ELF-1 (cell line): ENCODE measurements at regions not wholly inside any gene's neighbourhood (a gene's known extent, or its start where the extent isn't known, plus 50 kb on each side); places are given as distances from the start of the nearest gene placed in this dataset.
"Not testable (repeated sequence)": the region's sequence is repeated elsewhere in the genome, so short reads cannot be mapped to it uniquely, and the experiment has no call there.

ENCODE experiments used
- DNase-seq: peaks from one replicate; pipeline ENCODE4 v3.0.0-alpha.2; 2016; ENCODE audit warnings: low read depth, low spot score

DNA sequence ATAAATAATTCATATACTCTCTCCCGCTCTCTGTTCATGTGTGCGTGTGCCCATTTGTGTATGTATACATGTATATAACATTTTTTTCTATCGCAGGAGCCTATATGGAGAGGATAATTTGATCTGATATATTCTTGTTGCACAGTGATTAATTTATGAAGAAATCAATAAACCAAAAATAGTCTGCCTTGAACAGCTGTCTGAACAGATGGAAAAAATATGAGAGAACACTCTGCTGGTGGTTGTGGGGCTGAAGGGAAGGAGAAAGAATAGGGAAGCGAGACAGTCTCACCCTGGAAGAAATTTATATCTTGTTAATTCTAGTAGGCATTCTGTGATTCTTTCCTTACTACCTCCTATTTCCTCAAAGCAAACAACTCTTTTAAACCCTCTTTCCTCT, 96.6 kb upstream of the B3GAT2 start:
- DNase-seq, result no peak

DNA sequence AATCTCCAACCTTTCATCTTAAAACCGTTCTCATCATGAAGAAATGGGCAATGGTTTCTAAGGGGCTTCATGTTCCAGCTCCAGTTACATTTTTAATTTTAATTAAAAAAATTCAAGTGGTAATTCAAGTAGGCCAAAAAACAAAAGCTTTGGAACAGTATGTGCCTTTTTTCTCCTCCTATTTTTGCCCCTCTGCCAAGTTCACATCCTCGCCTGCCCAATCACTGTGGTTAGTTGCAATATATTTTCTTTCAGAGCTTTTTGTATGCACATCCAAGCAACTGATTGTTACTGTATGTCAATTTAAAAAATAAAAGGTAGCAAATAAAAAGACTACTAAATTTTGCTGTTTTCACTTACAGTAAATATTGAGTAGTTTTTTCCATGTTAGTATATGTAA, 99.8 kb upstream of the B3GAT2 start:
- no peak for DNase-seq

DNA sequence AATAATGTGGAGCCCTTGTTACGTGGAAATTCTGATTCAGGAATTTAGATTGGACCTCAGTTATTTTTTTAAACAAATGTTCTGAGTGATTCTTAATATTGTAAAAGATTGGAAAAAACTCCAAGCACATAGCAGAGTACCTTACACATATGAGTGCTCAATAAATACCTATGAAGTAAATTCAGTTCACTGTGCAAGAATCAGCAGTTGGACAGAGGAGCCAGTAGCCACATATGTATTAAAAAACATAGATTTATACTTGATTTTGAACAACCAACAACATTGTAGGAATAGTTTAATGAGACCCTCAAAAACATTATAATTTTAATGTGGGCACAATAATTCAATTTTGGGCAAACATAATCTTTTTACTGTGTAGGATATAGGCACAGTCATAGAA, 109.3 kb upstream of the B3GAT2 start:
- no peak for DNase-seq

DNA sequence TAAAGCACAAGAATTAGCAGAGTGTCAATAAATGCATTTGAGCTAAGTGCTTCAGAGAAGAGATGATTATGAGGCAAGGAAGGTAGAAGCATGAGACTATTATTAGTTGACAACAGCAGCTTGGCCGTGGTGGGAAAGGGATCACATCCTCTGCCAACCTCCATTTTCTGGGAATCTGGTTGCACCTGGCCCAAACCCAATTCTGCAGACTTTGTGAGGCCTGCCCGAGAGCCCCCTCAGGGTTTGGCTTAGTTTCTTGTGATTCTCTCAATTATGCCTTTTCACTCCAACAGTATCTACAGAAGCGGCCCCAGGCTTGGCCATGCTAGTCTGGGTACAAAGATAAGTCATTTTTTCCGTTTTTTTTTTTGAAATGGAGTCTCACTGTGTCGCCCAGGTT, 111.0 kb upstream of the B3GAT2 start:
- no peak for DNase-seq

DNA sequence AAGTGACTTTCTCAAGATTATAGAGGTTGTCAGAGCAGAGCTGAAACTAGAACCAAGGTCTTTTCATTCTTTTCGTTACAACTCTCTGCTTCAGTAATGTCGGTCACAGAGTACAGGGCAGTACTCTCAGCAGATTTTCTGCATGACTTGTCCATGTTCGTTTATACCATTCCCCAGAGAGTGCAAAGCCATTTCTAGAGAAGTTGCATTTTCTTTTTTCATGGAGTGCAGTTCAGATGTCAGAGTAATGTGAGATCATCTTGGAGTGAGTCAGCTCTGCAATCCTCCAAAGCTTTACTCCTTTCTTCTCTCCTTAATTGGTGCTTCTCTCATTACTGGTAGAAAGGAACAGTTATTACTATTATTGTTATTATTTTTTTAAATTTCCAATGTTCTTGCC, 115.6 kb upstream of the B3GAT2 start:
- no peak for DNase-seq

DNA sequence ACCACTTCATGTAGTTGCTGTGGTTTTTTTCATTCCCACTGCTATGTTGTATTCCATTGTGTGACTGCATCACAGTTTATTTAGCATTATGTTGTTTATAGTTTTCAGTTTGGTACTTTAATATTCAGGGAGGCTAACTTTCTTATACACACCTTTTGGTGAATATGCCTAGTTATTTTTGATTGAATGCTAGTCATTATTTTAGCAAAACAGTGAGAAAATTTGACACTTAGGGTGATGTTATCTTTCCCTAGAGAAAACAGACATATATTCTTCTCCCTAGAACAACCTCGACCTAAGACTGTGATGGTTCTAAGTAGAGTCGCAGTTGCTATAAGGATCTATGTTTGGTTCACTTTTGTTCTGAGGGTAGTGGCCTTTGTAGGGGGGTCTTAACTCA, 120.8 kb upstream of the B3GAT2 start:
- DNase-seq, result no peak

DNA sequence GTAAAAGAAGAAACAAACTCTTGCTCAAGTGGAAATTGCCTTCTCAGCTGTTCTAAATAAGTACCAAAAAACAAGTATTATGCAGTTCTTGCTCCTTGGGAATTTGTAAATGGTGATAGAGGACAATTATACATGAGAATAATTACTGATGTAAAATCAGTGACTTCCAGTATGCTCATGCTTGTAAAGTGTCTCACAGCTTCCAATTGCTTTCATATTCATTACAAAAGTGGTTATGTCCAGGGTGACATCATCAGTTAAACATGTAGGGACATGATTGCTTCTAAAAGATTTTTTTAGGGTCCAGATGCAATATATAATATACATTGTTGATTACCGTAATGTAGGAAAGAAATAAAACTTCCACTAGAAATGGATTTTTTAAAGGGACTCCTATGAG, 122.8 kb upstream of the B3GAT2 start:
- DNase-seq, result no peak

DNA sequence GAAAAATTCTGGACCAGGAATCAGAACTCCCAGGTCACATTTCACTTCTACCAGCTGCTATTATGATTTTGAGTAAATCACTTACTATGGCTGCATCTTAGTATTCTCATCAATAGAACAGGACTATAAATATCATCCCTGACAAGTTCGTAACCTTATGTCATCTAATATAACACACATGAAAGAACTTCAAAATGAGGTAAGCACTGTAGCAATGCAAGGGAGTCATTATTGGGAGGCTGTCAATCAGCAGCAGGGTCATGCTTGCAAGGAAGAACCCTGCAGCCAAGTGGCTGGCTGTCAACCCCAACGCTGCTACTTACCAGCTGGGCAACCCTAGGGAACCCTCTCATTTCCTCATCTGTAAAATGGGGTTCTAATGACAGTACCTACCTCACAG, 123.3 kb upstream of the B3GAT2 start:
- DNase-seq, result no peak

DNA sequence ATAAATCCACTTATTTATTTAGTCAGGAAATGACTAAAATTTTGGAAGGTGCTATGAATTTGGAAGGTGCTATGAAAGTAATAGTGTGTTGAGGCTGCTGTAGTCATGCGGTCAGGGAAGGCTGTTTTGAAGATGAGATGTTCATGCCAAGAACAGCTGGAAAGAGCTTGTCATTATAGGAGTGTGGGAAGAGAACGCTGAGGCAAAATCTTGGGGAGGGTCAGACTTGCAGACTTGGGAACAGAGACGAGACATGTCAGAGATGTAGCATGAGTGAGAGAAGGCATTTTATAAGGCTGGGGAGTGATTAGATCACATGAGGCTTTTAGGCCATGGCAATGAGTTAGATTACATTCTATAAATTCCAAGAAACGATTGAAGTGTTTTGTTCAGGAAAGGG, 124.0 kb upstream of the B3GAT2 start:
- DNase-seq, result no peak

DNA sequence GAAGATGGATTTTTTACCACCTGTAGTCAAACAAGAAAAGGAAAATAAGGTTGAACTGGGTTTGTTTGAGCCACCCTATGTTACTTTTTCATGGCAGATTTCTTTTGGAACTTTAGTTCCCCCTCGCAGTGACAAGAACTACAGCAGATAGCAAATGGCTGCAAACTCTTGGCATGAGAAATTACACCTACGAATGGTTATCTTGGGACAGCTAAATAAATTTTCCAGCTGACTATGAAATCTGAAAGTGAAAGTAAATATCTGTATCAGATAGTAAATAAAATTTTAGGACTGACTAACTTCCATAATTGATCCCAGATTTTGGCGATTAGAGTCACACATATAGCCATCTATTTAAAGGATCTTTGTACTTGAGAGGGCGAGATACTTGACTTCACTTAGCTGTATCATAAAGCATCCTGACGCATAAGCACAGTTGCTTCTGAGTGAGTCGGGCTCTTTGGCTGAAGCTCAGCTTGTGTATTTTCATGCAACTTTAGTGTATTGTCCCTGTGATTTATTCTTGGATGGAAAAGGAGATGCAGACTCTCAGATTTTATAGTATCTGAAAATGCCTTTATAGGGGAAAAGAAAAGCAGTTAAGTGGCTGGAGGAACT, 125.3 kb upstream of the B3GAT2 start:
- DNase-seq, result no peak

DNA sequence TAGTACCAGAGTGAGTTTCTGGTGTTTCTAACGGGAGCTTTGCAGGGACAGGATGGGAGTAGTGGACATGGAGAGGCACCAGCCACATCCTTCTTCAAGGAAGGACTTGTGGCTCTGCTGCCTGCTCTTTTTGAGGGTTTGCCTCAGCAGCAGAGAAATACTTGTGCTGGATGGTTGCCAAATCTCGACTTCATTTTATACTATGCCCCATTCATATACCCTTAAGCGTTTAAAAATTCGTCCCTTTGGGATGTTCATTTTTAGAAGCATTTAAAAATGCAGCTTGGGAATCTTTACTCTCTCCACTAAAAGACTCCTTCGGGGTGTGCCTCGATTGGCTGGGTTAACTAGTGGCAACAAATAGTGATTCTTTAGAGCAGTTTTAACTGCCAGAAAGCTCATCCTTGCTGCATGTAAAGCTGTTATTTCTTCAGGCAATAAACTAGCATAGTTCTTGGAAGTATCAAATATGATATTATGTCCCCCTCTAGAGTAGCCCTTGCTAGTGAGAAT, 126.5 kb upstream of the B3GAT2 start:
- DNase-seq, result no peak

DNA sequence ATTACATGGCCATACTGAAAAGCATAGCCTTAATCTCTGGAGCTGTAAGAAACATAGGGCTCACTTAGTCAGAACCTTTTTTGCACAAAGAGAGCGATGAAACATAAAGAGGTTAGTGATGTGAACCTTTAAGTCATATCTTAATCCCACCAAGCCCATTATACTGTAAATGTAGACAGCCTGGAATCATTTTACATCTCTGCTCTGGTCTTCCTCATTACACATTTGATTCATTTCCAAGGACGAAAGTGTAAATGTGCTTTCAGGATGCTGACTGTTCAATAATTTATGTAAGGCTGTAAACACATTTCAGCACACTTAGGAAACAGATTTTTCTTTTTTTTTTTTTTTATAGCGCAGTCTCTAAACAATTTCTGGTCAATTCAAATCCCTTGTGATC, 131.3 kb upstream of the B3GAT2 start:
- no peak for DNase-seq

DNA sequence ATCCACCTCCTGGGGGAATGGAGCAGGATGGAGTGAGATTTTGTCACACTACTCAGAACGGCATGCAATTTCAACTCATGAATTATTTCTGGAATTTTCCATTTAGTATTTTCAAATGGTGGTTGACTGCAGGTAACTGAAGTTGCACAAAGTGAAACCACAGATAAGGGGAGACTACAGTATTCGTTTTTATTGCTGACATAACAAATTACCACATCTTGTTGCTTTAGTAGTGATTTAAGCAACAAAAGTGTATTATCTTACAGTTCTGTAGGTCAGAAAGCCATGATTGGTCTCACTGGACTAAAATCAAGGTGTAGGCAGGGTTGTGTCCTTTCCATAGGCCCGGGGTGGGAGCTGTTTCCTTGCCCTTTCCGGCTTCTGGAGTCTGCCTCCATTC, 133.4 kb upstream of the B3GAT2 start:
- no peak for DNase-seq

DNA sequence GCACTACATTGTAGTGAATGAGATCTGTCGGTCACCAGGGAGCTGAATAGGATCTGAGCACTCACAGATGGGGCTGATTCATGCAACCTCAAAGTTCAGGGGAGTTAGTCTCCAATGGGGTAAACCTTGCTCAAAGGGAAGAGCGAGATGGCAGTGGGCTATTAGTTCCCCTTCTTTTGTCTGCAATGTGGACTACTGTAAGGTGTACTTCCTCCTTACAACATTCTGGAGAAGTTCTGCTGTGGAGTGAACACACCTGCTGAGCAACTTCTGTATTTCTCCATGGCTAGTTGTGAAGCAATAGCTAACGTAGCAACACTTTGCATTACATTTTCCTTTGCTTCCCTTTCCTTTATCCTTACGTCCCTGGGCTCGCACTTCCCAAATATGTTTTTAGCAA, 134.3 kb upstream of the B3GAT2 start:
- DNase-seq, result no peak

DNA sequence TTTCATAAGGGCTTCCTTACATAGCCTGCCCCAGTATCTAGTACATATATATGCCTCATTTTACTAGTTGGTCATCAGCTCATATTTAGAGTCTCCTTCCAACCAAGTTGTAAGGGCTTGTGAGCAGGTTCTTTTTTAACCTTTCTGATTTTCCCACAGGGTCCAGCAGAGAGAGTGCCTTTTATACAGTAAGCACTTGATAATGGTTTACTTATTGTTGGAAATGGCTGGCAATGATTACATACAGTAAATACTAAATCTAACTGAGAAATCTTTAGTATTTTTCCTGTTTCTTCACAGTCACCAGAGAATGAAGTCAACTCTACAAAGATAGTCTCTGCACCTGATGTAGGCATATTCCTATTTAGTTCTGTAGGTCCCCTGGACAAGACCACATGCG, 135.1 kb upstream of the B3GAT2 start:
- no peak for DNase-seq

DNA sequence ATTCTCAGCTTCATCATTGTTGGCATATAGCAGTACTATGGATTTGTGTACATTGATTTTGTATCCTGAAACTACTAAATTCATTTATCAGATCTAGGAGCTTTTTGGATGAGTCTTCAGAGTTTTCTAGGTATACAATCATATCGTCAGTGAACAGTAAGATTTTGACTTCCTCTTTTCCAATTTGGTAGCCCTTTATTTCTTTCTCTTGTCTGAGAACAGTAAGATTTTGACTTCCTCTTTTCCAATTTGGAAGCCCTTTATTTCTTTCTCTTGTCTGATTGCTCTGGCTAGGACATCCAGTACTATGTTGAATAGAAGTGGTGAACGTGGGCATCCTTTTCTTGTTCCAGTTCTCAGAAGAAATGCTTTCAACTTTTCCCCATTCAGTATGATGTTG, 140.4 kb upstream of the B3GAT2 start:
- DNase-seq, result not testable (repeated sequence)

DNA sequence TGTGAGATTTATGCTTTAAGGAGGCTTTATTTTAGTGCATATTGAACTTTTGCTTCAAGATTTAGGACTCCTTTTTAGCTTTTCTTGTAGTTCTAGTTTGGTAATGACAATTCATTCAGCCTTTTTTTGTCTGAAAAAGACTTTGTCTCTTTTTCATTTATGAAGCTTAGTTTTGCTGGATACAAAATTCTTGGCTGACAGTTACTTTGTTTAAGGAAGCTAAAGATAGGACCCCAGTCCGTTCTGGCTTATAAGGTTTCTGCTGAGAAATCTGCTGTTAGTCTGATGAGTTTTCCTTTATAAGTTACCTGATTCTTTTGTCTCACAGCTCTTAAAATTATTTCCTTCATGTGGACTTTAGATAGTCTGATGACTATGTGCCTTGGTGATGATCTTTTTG, 142.8 kb upstream of the B3GAT2 start:
- no peak for DNase-seq

DNA sequence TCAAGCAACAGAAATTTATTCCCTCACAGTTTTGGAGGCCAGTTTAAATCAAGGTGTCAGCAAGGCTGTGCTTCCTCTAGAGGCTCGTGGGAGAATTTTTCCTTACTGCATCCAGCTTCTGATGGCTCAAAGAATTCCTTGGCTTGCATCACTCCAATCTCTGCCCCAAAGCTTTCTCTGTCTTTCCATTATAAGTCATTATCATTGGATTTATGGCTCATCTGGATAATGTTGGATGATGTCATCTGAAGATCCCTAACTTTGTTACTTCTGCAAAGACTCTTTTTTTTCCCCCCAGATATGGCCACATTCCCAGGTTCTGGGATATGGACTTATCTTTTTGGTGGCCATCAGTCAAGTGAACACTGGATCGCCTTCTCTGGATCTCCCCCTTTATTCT, 146.3 kb upstream of the B3GAT2 start:
- DNase-seq, result no peak

DNA sequence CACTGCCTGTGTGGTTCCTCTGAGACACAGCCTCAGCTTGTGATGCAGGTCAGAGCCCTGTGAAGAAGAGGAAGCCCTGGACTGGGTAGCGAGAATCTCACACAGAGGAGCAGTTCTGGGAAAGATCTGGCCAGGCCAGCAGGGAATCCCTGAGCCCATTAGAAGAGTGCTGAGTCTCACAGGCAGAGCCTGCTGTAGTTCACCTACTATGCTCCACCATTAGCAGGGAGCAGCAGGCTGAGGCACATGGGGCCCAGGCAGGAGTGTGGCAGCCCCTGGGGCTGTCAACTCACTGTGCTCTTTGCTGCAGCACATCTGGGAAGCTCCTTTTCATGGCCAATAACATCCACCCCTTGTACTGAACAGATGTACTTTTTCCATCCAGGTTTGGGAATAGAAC, 146.8 kb upstream of the B3GAT2 start:
- no peak for DNase-seq

DNA sequence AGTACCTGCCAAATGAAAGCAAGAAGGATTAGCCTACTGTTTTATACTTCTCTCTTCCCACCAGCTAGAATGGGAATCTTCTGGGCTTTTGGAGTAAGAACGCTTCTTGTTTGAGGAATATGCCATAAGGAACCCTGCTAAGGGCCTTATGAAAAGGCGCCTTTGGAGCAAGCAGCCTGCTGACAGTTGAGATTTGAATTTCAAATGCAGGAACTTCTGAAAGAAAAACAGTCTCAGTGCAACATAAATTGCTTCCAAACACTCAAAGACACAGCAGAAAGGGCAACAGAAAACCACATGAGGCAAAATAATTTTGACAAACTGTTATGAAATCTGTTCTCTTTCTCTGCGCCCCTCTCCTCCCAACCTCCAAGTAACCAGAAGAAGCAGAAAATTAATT, 149.4 kb upstream of the B3GAT2 start:
- no peak for DNase-seq

DNA sequence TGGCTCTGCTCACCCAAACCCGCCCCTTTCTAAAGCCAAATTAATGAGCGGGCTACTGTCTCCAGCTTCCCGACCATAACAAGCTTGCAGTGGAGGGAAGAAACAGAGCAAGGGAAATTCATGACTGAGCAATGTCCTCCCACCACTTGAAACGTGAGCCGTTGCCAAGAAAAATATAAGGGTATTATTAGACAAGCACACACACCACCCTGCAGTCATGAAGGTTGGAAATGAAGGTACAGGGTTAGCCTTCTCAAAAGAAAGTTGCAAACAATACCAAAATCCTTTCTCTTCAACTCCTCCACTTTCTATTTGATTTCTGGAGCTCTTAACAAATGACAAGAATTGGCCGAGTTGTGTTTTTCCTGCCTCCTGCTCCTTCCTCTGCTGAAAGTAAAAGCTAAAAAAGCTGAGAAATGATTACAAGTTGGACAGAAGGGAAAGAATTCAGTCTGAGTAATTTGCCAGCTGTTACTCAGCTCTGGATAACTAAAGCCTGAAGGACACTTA, 151.1 kb upstream of the B3GAT2 start:
- no peak for DNase-seq

DNA sequence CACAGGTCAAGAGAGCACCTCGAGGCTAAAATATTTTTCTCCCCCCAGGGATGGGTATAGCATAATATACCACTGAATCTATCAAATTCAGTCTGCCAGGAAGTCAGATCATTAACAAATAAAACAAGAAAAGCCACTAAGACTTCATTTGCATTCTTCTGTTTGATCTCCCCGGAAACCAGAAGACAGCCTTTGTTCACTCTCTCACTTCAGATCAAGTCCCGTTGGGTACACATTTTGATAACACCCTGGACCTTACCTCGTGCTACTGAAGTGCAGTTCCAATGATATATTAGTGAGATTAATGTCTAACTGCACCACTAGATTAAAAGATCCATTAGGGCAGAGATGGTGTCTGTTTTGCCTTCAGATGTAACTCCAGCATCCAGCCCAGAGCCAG, 157.7 kb upstream of the B3GAT2 start:
- DNase-seq, result no peak

DNA sequence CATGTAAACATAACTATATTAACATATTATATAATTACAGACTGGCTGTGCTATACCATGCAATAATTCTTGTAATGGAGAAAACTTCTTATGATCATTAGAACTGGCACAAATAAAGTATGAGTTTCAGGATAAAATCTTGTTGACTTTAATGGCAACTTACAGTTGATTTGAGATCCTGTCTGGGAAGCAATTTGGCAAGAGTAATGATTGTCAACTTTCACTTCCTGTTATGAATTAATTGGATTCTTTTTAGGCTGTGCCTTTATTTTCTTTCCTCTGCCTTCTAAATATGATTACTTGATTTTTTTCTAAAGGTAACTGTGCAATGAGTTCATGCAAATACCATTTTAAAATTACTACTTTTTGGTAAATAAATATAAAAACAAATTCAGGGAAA, 158.1 kb upstream of the B3GAT2 start:
- no peak for DNase-seq

DNA sequence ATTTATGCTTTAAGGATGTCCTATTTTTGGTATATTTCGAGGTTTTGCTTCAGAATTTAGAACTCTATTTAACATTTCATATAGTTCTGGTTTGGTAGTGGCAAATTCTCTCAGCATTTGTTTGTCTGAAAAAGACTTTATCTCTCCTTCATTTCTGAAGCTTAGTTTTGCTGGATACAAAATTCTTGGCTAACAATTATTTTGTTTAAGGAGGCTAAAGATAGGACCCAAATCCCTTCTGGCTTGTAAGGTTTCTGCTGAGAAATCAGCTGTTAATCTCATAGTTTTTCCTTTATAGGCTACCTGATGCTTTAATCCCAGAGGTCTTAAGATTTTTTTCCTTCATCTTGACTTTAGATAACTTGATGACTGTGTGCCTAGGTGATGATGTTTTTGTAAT, 162.7 kb upstream of the B3GAT2 start:
- DNase-seq, result no peak
